ENCODE measurements at regions not wholly inside any gene's neighbourhood (a gene's known extent, or its start where the extent isn't known, plus 50 kb on each side); places are given as distances from the start of the nearest gene placed in this dataset.

GRCh38 chr11:24155792-24156191, 341.1 kb upstream of the LUZP2 start:
- H3K36me3 ChIP-seq (replicated peaks; ENCODE audit: insufficient read depth, low read length), result no peaks in the 10 kb centered on the region
- H3K4me1 ChIP-seq (ENCODE audit: low read length), result no peaks in the 10 kb centered on the region
- H3K9me3 ChIP-seq (replicated peaks; ENCODE audit: insufficient read depth, low read length), result no peaks in the 10 kb centered on the region
- no peak for DNase-seq
- no peaks in the 10 kb centered on the region for H3F3A ChIP-seq (ENCODE audit: insufficient read depth, low read length)
- TF ChIP-seq EZH2 (optimal IDR thresholded peaks at IDR 0.05; ENCODE audit: low read depth, low read length) (no peak), EZH2phosphoT487 (IDR thresholded peaks at IDR 0.05; ENCODE audit: low read length) (no peak), CTCF (IDR thresholded peaks at IDR 0.05; ENCODE audit: low read length) (no peak)
- H2AFZ ChIP-seq (ENCODE audit: low read length), result no peak overlapping the region
- H4K20me1 ChIP-seq (ENCODE audit: insufficient read depth, low read length), result no peaks in the 10 kb centered on the region
- H3K79me2 ChIP-seq (ENCODE audit: low read length), result no peaks in the 10 kb centered on the region
- H3K4me3 ChIP-seq (ENCODE audit: low read length), result no peak overlapping the region
- no peak overlapping the region for H3K4me2 ChIP-seq (ENCODE audit: low read depth, low read length)
- no peak overlapping the region for H3K27ac ChIP-seq (ENCODE audit: low read length)
- no peaks in the 10 kb centered on the region for H3K27me3 ChIP-seq (replicated peaks; ENCODE audit: insufficient read depth, low read length)
- no peak overlapping the region for H3K9ac ChIP-seq (ENCODE audit: low read length)
- no peaks in the 10 kb centered on the region for H3K9me2 ChIP-seq (replicated peaks; ENCODE audit: insufficient read depth, low read length)

- H3K27ac ChIP-seq (ENCODE audit: low read length), result no peak overlapping the region
- H4K20me1 ChIP-seq (ENCODE audit: insufficient read depth, low read length), result no peaks in the 10 kb centered on the region
- H2AFZ ChIP-seq (ENCODE audit: low read length), result no peak overlapping the region
- H3K9me2 ChIP-seq (replicated peaks; ENCODE audit: insufficient read depth, low read length), result no peaks in the 10 kb centered on the region
- DNase-seq, result no peak
- TF ChIP-seq CTCF (IDR thresholded peaks at IDR 0.05; ENCODE audit: low read length) (no peak), EZH2phosphoT487 (IDR thresholded peaks at IDR 0.05; ENCODE audit: low read length) (no peak), EZH2 (optimal IDR thresholded peaks at IDR 0.05; ENCODE audit: low read depth, low read length) (no peak)
- H3K36me3 ChIP-seq (replicated peaks; ENCODE audit: insufficient read depth, low read length), result no peaks in the 10 kb centered on the region
- no peaks in the 10 kb centered on the region for H3K4me1 ChIP-seq (ENCODE audit: low read length)
- no peaks in the 10 kb centered on the region for H3K9me3 ChIP-seq (replicated peaks; ENCODE audit: insufficient read depth, low read length)
- no peaks in the 10 kb centered on the region for H3F3A ChIP-seq (ENCODE audit: insufficient read depth, low read length)
- H3K4me2 ChIP-seq (ENCODE audit: low read depth, low read length), result no peak overlapping the region
- no peaks in the 10 kb centered on the region for H3K79me2 ChIP-seq (ENCODE audit: low read length)
- no peak overlapping the region for H3K9ac ChIP-seq (ENCODE audit: low read length)
- H3K4me3 ChIP-seq (ENCODE audit: low read length), result no peak overlapping the region
- no peaks in the 10 kb centered on the region for H3K27me3 ChIP-seq (replicated peaks; ENCODE audit: insufficient read depth, low read length)
Observed at GRCh38 chr11:24157316-24157715, 339.5 kb upstream of the LUZP2 start.

GRCh38 chr11:24161587-24161986, 335.3 kb upstream of the LUZP2 start:
- H3K4me2 ChIP-seq (ENCODE audit: low read depth, low read length), result no peak overlapping the region
- H3K9me3 ChIP-seq (replicated peaks; ENCODE audit: insufficient read depth, low read length), result no peaks in the 10 kb centered on the region
- H3K36me3 ChIP-seq (replicated peaks; ENCODE audit: insufficient read depth, low read length), result no peaks in the 10 kb centered on the region
- no peaks in the 10 kb centered on the region for H3K4me1 ChIP-seq (ENCODE audit: low read length)
- H3F3A ChIP-seq (ENCODE audit: insufficient read depth, low read length), result no peaks in the 10 kb centered on the region
- no peaks in the 10 kb centered on the region for H4K20me1 ChIP-seq (ENCODE audit: insufficient read depth, low read length)
- no peak overlapping the region for H2AFZ ChIP-seq (ENCODE audit: low read length)
- no peaks in the 10 kb centered on the region for H3K9me2 ChIP-seq (replicated peaks; ENCODE audit: insufficient read depth, low read length)
- no peak overlapping the region for H3K4me3 ChIP-seq (ENCODE audit: low read length)
- DNase-seq, result no peak
- no peaks in the 10 kb centered on the region for H3K27me3 ChIP-seq (replicated peaks; ENCODE audit: insufficient read depth, low read length)
- TF ChIP-seq EZH2 (optimal IDR thresholded peaks at IDR 0.05; ENCODE audit: low read depth, low read length), result no peak
- no peak for TF ChIP-seq EZH2phosphoT487 (IDR thresholded peaks at IDR 0.05; ENCODE audit: low read length)
- no peak for TF ChIP-seq CTCF (IDR thresholded peaks at IDR 0.05; ENCODE audit: low read length)
- H3K27ac ChIP-seq (ENCODE audit: low read length), result no peak overlapping the region
- no peak overlapping the region for H3K9ac ChIP-seq (ENCODE audit: low read length)
- no peaks in the 10 kb centered on the region for H3K79me2 ChIP-seq (ENCODE audit: low read length)

Data from MM.1S (cell line).